Peyer's patch (tissue), 4 donors: ENCODE measurements at regions not wholly inside any gene's neighbourhood (a gene's known extent, or its start where the extent isn't known, plus 50 kb on each side); places are given as distances from the start of the nearest gene placed in this dataset.

Experiments
- DNase-seq, 3 donors: peaks; one replicate each; pipeline ENCODE4 v3.0.0-alpha.2; 2017 to 2019
- H3K27ac ChIP-seq, 4 donors: fragments of 200-600 bp; sonication (generic); one replicate each; pipeline ENCODE4 v1.5.1; 2016 to 2019
- H3K27me3 ChIP-seq, 2 donors: fragments of 200-600 bp; sonication (generic); one replicate each; pipeline ENCODE4 v1.5.1; 2019
- H3K36me3 ChIP-seq, 3 donors: fragments of 200-600 bp; sonication (generic); one replicate each; pipeline ENCODE4 v1.5.1; 2016 to 2019
- H3K4me1 ChIP-seq, 4 donors: fragments of 200-600 bp; sonication (generic); one replicate each; pipeline ENCODE4 v1.5.1; 2016 to 2019
- H3K4me3 ChIP-seq, 4 donors: fragments of 200-600 bp; sonication (generic); 1 replicate in 3 of 4; 2 replicates in 1 of 4; pipeline ENCODE4 v1.5.1; 2016 to 2019; ENCODE audit warnings: mild to moderate bottlenecking in 1 of 4
- H3K9me3 ChIP-seq, 4 donors: fragments of 200-600 bp; sonication (generic); one replicate each; pipeline ENCODE4 v1.5.1; 2016 to 2019; ENCODE audit warnings: mild to moderate bottlenecking in 1 of 4
- CTCF ChIP-seq, 6 experiments: fragments of 450-650 bp in 4 of 6; fragments of 200-600 bp in 2 of 6; sonication (generic) in 1 of 6; IDR thresholded peaks; one replicate each; pipeline ENCODE4 v1.5.1; 2017 to 2019; ENCODE audit warnings: antibody characterized with exemption in 6 of 6, mild to moderate bottlenecking in 3 of 6, moderate library complexity in 1 of 6
- POLR2A ChIP-seq, 2 donors: fragments of 450-650 bp; IDR thresholded peaks; one replicate each; pipeline ENCODE4 v1.5.1; 2017; ENCODE audit warnings: antibody characterized with exemption in 2 of 2, mild to moderate bottlenecking in 2 of 2, moderate library complexity in 2 of 2

DNA sequence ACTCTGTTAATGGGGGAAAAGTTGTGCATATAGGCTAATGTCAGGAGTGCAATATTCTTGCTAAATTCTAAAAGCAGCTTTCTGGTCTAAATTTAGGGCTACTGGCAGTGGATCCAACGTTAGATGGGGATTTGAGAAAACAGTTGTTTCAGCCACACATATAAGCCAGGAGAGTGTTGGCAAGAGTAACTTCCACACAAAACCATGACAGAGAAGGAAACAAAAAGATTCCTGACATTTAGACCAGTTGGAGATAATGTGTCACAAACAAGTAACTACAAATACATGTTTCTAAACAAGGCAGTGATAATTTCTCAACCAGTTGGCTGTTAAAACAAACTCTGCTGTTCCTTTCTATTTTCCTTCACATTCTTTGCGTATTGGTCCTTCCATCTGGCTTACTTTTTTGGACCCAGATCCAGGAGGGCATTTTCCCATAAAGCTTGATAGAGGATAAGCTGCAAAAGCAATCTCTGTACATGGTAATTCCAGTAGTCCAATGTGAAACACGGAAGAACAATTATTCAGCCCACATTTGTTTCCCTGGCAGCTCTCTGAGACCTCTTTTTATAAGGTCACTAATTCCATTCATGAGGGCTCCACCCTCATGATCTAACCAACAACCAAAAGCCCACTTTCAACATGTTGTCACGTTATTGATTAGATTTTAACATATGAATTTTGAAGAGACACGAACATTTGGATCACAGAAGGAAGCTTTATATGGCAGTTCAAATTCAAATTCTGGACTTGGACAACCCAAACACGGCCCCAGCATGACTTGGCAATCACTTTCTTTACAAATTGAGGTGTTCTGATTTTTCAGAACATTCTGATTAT is 1888.6 kb downstream of the MRPL39 start:
- no peaks in the 10 kb centered on the region for H3K9me3 ChIP-seq
- no peak for TF ChIP-seq CTCF (IDR thresholded peaks at IDR 0.05)
- TF ChIP-seq POLR2A (IDR thresholded peaks at IDR 0.05): no peak

DNA sequence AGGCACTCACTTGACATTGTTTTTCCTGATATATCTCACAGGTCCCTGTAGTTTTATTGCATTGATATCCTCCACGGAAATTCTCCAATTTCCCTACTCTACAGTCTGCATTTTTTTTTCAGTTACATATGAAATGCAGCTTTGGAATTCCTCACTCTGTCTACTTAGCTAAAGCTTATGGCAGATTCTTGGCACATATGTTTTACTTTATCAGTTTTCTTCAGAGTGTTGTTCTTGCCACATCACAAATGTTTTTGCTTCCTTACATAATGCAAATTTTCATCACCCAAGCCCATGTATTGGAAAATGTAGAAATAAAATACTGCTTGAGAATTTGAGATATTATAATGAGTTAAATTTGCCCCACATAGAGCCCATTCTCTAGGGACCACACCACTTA is 1895.1 kb downstream of the MRPL39 start:
- TF ChIP-seq POLR2A (IDR thresholded peaks at IDR 0.05) (no peak), CTCF (IDR thresholded peaks at IDR 0.05) (no peak)

More for the DNA sequence above, 1888.6 kb downstream of the MRPL39 start:
- Histone ChIP-seq H3K4me3 (no peak overlapping the region), H3K27me3 (no peaks in the 10 kb centered on the region), H3K27ac (no peak overlapping the region), H3K4me1 (no peaks in the 10 kb centered on the region), H3K36me3 (no peaks in the 10 kb centered on the region)
- no peak for DNase-seq

GRCh38 chr21:23706431-23706830 is 1900.8 kb downstream of the MRPL39 start:
- no peak overlapping the region for H3K27ac ChIP-seq
- TF ChIP-seq CTCF (IDR thresholded peaks at IDR 0.05) (no peak), POLR2A (IDR thresholded peaks at IDR 0.05) (no peak)
- H3K4me3 ChIP-seq: no peak overlapping the region
- H3K36me3 ChIP-seq: no peaks in the 10 kb centered on the region
- no peak for DNase-seq
- no peaks in the 10 kb centered on the region for H3K9me3 ChIP-seq
- no peaks in the 10 kb centered on the region for H3K27me3 ChIP-seq
- no peaks in the 10 kb centered on the region for H3K4me1 ChIP-seq

More for the DNA sequence above, 1895.1 kb downstream of the MRPL39 start:
- Histone ChIP-seq H3K27me3 (no peaks in the 10 kb centered on the region), H3K4me1 (no peaks in the 10 kb centered on the region), H3K4me3 (no peak overlapping the region), H3K36me3 (no peaks in the 10 kb centered on the region), H3K27ac (no peak overlapping the region), H3K9me3 (no peaks in the 10 kb centered on the region)
- DNase-seq: no peak

- TF ChIP-seq CTCF (IDR thresholded peaks at IDR 0.05) (no peak), POLR2A (IDR thresholded peaks at IDR 0.05) (no peak)
- Histone ChIP-seq H3K4me1 (no peaks in the 10 kb centered on the region), H3K9me3 (peaks cover 0 to 7% (median 2%) of the 10 kb centered on the region in 4 donors), H3K27ac (no peak overlapping the region), H3K36me3 (no peaks in the 10 kb centered on the region), H3K27me3 (no peaks in the 10 kb centered on the region), H3K4me3 (no peak overlapping the region)
- no peak for DNase-seq
These were observed 1907.9 kb downstream of the MRPL39 start for GRCh38 chr21:23699402-23699801.

DNA sequence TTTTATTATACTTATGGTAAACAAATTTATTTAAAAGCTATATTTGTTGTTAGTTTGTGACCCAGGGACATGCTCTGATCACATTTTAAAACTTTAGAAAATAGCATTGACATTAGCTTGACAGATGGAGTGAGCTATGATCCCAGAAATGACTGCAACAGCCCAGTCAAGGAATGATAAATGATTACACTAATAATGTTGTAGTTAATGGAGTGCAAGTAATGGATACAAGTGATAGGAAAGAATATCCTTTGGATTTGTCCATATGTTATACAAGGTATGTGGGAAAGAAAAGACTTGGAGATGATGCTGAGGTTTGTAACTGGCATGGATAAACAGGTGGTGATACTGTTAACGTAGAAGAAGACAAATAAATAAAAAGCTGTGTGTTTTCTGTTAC is 1908.7 kb downstream of the MRPL39 start:
- H3K27ac ChIP-seq: no peak overlapping the region
- TF ChIP-seq CTCF (IDR thresholded peaks at IDR 0.05) (no peak), POLR2A (IDR thresholded peaks at IDR 0.05) (no peak)
- no peak for DNase-seq
- no peaks in the 10 kb centered on the region for H3K27me3 ChIP-seq
- H3K36me3 ChIP-seq: no peaks in the 10 kb centered on the region
- H3K4me1 ChIP-seq: no peaks in the 10 kb centered on the region
- no peak overlapping the region for H3K4me3 ChIP-seq
- H3K9me3 ChIP-seq: peaks cover 0 to 7% (median 2%) of the 10 kb centered on the region in 4 donors
